Glutamatergic neuron (in vitro differentiated cells): ENCODE measurements at regions not wholly inside any gene's neighbourhood (a gene's known extent, or its start where the extent isn't known, plus 50 kb on each side); places are given as distances from the start of the nearest gene placed in this dataset.

Experiments used
- DNase-seq: peaks from one replicate; pipeline ENCODE4 v3.0.0; 2022
- H3K27ac Mint-ChIP-seq: one replicate; pipeline ENCODE4 v1.8.0; 2020; ENCODE audit warnings: mild to moderate bottlenecking, mixed read lengths, inconsistent platforms; ENCODE audit not compliant: unreplicated experiment
- H3K27me3 Mint-ChIP-seq: one replicate; pipeline ENCODE4 v1.8.0; 2020; ENCODE audit warnings: mild to moderate bottlenecking, moderate library complexity, mixed read lengths, inconsistent platforms; ENCODE audit not compliant: unreplicated experiment
- H3K36me3 Mint-ChIP-seq: one replicate; pipeline ENCODE4 v1.8.0; 2020; ENCODE audit warnings: mild to moderate bottlenecking, mixed read lengths, inconsistent platforms; ENCODE audit not compliant: unreplicated experiment
- H3K4me1 Mint-ChIP-seq: one replicate; pipeline ENCODE4 v1.8.0; 2020; ENCODE audit warnings: mild to moderate bottlenecking, low read depth, mixed read lengths, inconsistent platforms; ENCODE audit not compliant: unreplicated experiment
- H3K4me3 Mint-ChIP-seq: one replicate; pipeline ENCODE4 v1.8.0; 2020; ENCODE audit warnings: mild to moderate bottlenecking, mixed read lengths, inconsistent platforms; ENCODE audit not compliant: unreplicated experiment
- H3K9me3 Mint-ChIP-seq: one replicate; pipeline ENCODE4 v1.8.0; 2020; ENCODE audit warnings: mild to moderate bottlenecking, moderate library complexity, mixed read lengths, inconsistent platforms; ENCODE audit not compliant: unreplicated experiment
- CTCF ChIP-seq: fragments of 200-600 bp; sonication (generic); IDR thresholded peaks from one replicate; pipeline ENCODE4 v1.5.0; 2021; ENCODE audit not compliant: partially characterized antibody, unreplicated experiment

GRCh38 chr1:67588178-67588855, 96.7 kb upstream of the GADD45A start:
- Mint-ChIP-seq H3K27ac (no peak overlapping the region), H3K27me3 (peaks cover 5% of the 10 kb centered on the region), H3K9me3 (no peaks in the 10 kb centered on the region), H3K4me3 (no peak overlapping the region), H3K4me1 (peaks cover 19% of the 10 kb centered on the region), H3K36me3 (no peaks in the 10 kb centered on the region)
- TF ChIP-seq CTCF: no peak
- DNase-seq: no peak

GRCh38 chr1:67589519-67590233, 95.3 kb upstream of the GADD45A start:
- Mint-ChIP-seq H3K4me1 (peaks cover 19% of the 10 kb centered on the region), H3K4me3 (no peak overlapping the region), H3K9me3 (no peaks in the 10 kb centered on the region), H3K27ac (no peak overlapping the region), H3K36me3 (no peaks in the 10 kb centered on the region), H3K27me3 (peaks cover 5% of the 10 kb centered on the region)
- DNase-seq: no peak
- TF ChIP-seq CTCF: no peak

GRCh38 chr1:67590329-67590728, 94.7 kb upstream of the GADD45A start:
- Mint-ChIP-seq H3K4me3 (no peak overlapping the region), H3K27me3 (peaks cover 5% of the 10 kb centered on the region), H3K36me3 (no peaks in the 10 kb centered on the region), H3K27ac (no peak overlapping the region), H3K4me1 (peaks cover 19% of the 10 kb centered on the region), H3K9me3 (no peaks in the 10 kb centered on the region)
- TF ChIP-seq CTCF: no peak
- DNase-seq: no peak

GRCh38 chr1:67594764-67595163, 90.2 kb upstream of the GADD45A start:
- TF ChIP-seq CTCF: no peak
- no peak overlapping the region for H3K4me3 Mint-ChIP-seq
- no peak overlapping the region for H3K27ac Mint-ChIP-seq
- no peak for DNase-seq
- H3K27me3 Mint-ChIP-seq: peaks cover 5% of the 10 kb centered on the region
- H3K4me1 Mint-ChIP-seq: peaks cover 8% of the 10 kb centered on the region
- no peaks in the 10 kb centered on the region for H3K36me3 Mint-ChIP-seq
- H3K9me3 Mint-ChIP-seq: no peaks in the 10 kb centered on the region

- Mint-ChIP-seq H3K27me3 (peaks cover 5% of the 10 kb centered on the region), H3K9me3 (peaks cover 3% of the 10 kb centered on the region), H3K4me3 (no peak overlapping the region), H3K36me3 (no peaks in the 10 kb centered on the region), H3K4me1 (no peaks in the 10 kb centered on the region), H3K27ac (no peak overlapping the region)
- TF ChIP-seq CTCF: no peak
- no peak for DNase-seq
Observed at GRCh38 chr1:67596674-67597073, 88.3 kb upstream of the GADD45A start.
